Pons (tissue), 1 donor: ENCODE measurements at regions not wholly inside any gene's neighbourhood (a gene's known extent, or its start where the extent isn't known, plus 50 kb on each side); places are given as distances from the start of the nearest gene placed in this dataset.
"Not testable (repeated sequence)": the region's sequence is repeated elsewhere in the genome, so short reads cannot be mapped to it uniquely, and the experiment has no call there.

Experiments
- DNase-seq: peaks from one replicate; pipeline ENCODE4 v3.0.0-alpha.2; 2016; ENCODE audit warnings: low spot score

- DNase-seq, result no peak
These were observed 165.7 kb upstream of the TSC22D2 start for GRCh38 chr3:150242220-150242936.

- DNase-seq, result no peak
These were observed 167.2 kb upstream of the TSC22D2 start for GRCh38 chr3:150240891-150241290.

- DNase-seq, result no peak
These were observed 168.3 kb upstream of the TSC22D2 start for GRCh38 chr3:150239766-150240165.

- DNase-seq, result no peak
These were observed 169.0 kb upstream of the TSC22D2 start for GRCh38 chr3:150238995-150239619.

- DNase-seq, result no peak
These were observed 169.9 kb upstream of the TSC22D2 start for GRCh38 chr3:150238048-150238802.

- no peak for DNase-seq
These were observed 170.6 kb upstream of the TSC22D2 start for GRCh38 chr3:150237490-150237889.

- DNase-seq, result no peak
These were observed 171.6 kb upstream of the TSC22D2 start for GRCh38 chr3:150236316-150237082.

- no peak for DNase-seq
These were observed 172.3 kb upstream of the TSC22D2 start for GRCh38 chr3:150235799-150236198.

GRCh38 chr3:150232992-150233451, 175.1 kb upstream of the TSC22D2 start:
- DNase-seq, result peak; percentile 70

- DNase-seq, result no peak
These were observed 178.1 kb upstream of the TSC22D2 start for GRCh38 chr3:150230037-150230436.

- DNase-seq, result not testable (repeated sequence)
These were observed 179.5 kb upstream of the TSC22D2 start for GRCh38 chr3:150228626-150229025.

GRCh38 chr3:150227839-150228238, 180.3 kb upstream of the TSC22D2 start:
- DNase-seq, result peak; percentile 72

- no peak for DNase-seq
These were observed 182.1 kb upstream of the TSC22D2 start for GRCh38 chr3:150225986-150226385.

GRCh38 chr3:150223558-150223957, 184.5 kb upstream of the TSC22D2 start:
- no peak for DNase-seq

- no peak for DNase-seq
These were observed 185.2 kb upstream of the TSC22D2 start for GRCh38 chr3:150222691-150223489.

- no peak for DNase-seq
These were observed 186.1 kb upstream of the TSC22D2 start for GRCh38 chr3:150221904-150222523.

- no peak for DNase-seq
These were observed 187.3 kb upstream of the TSC22D2 start for GRCh38 chr3:150220799-150221198.

- no peak for DNase-seq
These were observed 188.1 kb upstream of the TSC22D2 start for GRCh38 chr3:150220041-150220440.

GRCh38 chr3:150218841-150219240, 189.3 kb upstream of the TSC22D2 start:
- no peak for DNase-seq

GRCh38 chr3:150218236-150218635, 189.9 kb upstream of the TSC22D2 start:
- no peak for DNase-seq

GRCh38 chr3:150217691-150218090, 190.4 kb upstream of the TSC22D2 start:
- DNase-seq, result no peak
